GM19395 (cell line): ENCODE measurements at regions not wholly inside any gene's neighbourhood (a gene's known extent, or its start where the extent isn't known, plus 50 kb on each side); places are given as distances from the start of the nearest gene placed in this dataset.
"Not testable (repeated sequence)": the region's sequence is repeated elsewhere in the genome, so short reads cannot be mapped to it uniquely, and the experiment has no call there.

Experiments
- ATAC-seq: cut with Tn5 transposase; IDR thresholded peaks from one replicate; pipeline ENCODE4 v1.9.1; 2021; ENCODE audit warnings: mild to moderate bottlenecking, moderate library complexity; ENCODE audit not compliant: unreplicated experiment

- no peak for ATAC-seq
Measured at GRCh38 chr18:30639361-30639760, 403.2 kb downstream of the DSC3 start.

DNA sequence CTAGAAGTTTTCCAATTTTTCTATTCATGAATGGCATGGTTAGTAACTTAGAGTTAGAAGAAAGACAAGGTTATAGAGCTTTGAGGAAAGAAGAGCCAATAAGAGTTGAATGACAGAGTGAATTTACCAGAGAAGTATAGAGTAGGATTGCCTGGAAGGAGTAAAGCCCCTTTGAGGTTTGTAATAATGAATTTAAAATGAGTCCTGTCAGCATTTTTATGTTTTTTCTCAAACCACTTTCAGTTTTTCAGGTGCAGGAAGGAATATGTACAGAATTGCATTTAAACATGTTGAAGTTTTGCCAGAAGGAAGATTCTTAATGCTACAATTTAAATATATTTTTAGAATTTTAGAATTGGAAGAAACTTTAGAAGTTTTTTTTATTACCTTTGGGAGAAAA is 408.3 kb downstream of the DSC3 start:
- no peak for ATAC-seq

- no peak for ATAC-seq
Measured at GRCh38 chr18:30632071-30632698, 410.4 kb downstream of the DSC3 start.

DNA sequence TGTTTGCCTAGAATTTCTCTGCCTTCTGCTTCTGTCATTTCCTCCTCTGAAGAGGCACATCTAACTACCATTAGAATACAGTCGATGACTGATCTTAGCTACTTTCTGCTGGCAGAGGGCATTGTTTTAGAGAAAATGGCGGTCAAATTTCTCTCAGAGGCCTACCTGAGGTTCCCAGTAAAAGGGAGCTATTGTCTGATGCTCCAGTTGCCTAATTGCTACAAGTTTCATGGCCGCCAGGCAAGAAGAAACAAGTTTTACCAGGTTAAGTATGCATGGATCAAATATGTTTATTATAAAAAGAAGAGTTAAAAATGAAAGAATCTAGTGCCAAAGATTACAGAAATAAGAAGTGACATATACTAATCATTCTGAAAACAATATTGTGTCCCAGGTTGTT is 416.6 kb downstream of the DSC3 start:
- no peak for ATAC-seq

GRCh38 chr18:30623401-30624065 is 419.0 kb downstream of the DSC3 start:
- no peak for ATAC-seq

- no peak for ATAC-seq
Measured at GRCh38 chr18:30622635-30623034, 419.9 kb downstream of the DSC3 start.

- no peak for ATAC-seq
Measured at GRCh38 chr18:30622104-30622503, 420.4 kb downstream of the DSC3 start.

GRCh38 chr18:30618567-30618966 is 424.0 kb downstream of the DSC3 start:
- no peak for ATAC-seq

DNA sequence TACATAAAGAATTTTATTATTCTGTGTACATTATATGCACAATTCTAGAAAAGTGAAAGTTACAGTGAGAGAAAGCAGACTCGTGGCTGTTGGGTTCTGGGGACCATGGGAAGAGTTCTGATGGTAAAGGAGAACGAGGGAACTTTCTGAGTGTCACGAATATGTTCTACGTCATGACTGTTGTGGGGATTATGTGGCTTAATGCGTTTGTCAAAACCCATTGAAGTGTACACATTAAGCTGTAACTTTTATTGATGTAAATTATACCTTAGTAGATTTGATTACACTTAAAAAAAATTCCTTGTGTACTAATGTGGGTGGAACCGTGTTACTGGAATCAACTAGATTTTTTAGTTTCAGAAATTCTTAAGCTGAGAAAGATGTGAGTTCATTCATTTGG is 426.1 kb downstream of the DSC3 start:
- no peak for ATAC-seq

GRCh38 chr18:30613467-30613801 is 429.1 kb downstream of the DSC3 start:
- ATAC-seq: no peak

- ATAC-seq: no peak
Measured at GRCh38 chr18:30601541-30601940, 441.0 kb downstream of the DSC3 start.

- no peak for ATAC-seq
Measured at GRCh38 chr18:30597202-30597601, 445.3 kb downstream of the DSC3 start.

DNA sequence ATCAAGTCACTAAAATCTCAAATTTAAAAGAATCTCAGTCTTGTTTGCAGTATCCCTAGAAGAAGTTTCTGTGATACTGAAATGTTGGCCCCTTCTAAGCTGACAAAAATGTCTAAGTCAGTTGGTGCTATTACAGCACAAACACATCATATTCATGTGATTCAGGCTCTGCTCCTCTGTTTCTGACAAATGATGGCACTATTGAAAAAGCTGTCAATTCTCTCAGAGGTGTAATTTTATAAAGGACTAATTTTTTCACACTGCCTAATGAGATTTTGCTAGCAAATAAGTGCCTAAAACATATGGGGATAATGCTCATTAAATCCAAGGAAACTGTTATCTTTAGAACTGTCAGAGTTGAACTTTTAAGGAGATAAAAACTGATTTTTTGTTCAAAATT is 445.9 kb downstream of the DSC3 start:
- no peak for ATAC-seq

- ATAC-seq: no peak
Measured at GRCh38 chr18:30595942-30596341, 446.6 kb downstream of the DSC3 start.

DNA sequence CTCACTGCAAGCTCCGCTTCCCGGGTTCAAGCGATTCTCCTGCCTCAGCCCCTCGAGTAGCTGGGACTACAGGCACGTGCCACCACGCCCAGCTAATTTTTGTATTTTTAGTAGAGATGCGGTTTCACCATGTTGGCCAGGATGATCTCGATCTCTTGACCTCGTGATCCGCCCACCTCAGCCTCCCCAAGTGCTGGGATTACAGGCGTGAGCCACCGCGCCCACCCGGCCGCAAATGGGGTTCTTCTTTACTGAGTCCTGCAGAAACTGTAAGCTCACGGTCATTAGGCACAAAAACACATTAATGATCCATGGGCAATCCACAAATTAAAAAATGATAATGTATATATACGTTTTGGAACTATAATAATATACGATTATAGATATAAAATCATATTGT is 447.6 kb downstream of the DSC3 start:
- not testable (repeated sequence) for ATAC-seq

DNA sequence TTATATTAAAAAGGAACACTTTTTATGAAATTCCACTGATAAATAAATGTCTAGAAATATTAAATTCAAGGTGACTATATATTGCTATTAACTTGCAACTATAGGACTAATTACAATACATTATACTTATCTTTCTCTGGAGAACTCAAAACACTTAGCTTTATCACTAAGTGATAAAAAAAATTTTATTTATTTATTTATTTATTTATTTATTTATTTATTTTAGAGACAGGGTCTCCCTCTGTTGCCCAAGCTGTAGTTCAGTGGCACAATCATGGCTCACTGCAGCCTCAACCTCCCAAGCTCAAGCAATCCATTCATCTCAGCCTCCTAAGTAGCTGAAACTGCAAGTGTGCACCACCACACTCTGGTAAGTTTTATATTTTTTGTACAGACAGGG is 451.1 kb downstream of the DSC3 start:
- no peak for ATAC-seq

GRCh38 chr18:30588673-30589164 is 453.8 kb downstream of the DSC3 start:
- ATAC-seq: no peak

DNA sequence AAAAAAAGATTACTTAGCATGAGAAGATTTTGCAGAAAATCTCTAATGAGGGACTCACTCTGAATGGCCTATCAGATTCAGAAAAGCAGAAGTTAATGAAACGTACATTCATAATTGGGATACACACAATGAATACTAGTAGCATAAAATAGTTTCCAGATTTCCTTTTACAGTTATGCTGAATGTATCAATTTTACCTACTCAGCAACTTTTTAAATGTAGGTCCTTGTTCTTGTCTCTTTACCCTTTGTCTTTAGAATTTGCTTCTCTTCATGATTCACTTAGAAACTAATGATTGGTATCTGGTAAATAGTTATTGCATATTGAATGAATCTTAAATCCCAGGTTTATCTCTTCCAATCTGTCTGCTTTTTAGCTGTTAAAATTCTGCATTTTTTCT is 458.8 kb downstream of the DSC3 start:
- no peak for ATAC-seq

DNA sequence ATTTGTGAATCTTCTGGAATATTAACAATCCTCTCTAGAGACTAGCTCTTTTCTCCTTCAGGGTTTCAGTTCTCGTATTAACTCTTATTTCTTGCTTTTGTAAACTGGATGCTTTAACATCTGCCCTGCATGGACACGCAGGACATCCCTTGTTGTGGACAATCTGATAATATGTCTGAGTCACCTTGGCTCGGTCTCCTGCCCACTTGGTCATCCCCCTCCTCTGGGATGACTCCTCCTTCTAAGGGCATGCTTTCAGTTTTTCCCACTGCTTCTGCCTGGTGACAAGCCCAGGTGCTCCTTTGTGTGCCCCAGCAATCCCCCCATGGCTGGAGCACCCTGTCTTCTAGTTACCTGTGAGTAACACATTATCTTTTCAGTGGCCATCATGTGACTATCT is 460.5 kb downstream of the DSC3 start:
- no peak for ATAC-seq

- no peak for ATAC-seq
Measured at GRCh38 chr18:30578707-30579106, 463.8 kb downstream of the DSC3 start.

DNA sequence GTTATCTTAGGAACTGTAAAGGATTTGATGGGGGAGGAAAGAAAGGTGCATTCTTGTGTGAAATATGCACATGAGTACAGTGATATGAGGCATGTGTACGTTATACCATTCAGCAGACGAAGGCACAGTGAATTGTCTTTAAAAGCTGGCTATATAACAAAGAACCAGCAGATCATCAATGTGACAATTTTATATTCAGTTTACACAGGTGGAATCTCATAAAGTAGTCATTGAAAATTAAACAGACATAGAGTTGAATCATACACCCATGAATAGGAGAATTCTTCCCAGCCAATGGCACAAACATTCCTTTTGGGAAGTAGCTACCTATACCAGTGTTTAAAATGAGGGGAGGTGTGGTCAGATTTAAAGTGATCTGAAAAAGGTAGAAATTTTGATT is 470.3 kb downstream of the DSC3 start:
- ATAC-seq: no peak

GRCh38 chr18:30568333-30568732 is 474.2 kb downstream of the DSC3 start:
- ATAC-seq: no peak

DNA sequence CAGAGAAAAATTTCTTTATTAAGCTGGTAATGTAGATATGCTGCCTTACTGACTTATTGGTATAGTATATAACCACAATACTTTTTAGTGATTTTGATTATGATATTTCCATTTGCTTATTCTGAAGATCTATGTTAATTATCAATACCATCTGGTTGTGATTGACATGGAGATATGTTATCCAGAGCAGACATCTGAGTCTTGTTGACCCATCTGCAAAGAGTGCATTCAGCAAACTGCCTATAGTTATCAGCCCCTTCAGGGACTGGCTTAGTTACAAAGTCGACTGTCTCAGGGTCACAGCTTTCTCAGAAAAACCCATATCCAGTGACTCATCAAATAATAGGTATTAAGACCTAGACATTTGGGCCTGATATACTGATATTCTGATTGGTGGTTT is 475.7 kb downstream of the DSC3 start:
- no peak for ATAC-seq
